Right atrium auricular region (tissue), 2 donors: ENCODE measurements at regions not wholly inside any gene's neighbourhood (a gene's known extent, or its start where the extent isn't known, plus 50 kb on each side); places are given as distances from the start of the nearest gene placed in this dataset.

Experiments
- DNase-seq: peaks from one replicate; pipeline ENCODE4 v3.0.0-alpha.2; 2019; ENCODE audit warnings: low spot score
- H3K27ac ChIP-seq, 2 donors: fragments of 200-600 bp; sonication (generic); 1 replicate in 1 of 2; 2 replicates in 1 of 2; pipeline ENCODE4 v1.5.1; 2016 to 2019
- H3K27me3 ChIP-seq, 2 donors: fragments of 200-600 bp; sonication (generic); one replicate each; pipeline versions ENCODE4 v1.5.1 to v1.6.0; 2017 to 2019
- H3K36me3 ChIP-seq: fragments of 200-600 bp; sonication (generic); one replicate; pipeline ENCODE4 v1.5.1; 2016
- H3K4me1 ChIP-seq, 2 donors: fragments of 200-600 bp; sonication (generic); one replicate each; pipeline versions ENCODE4 v1.5.1 to v1.6.0; 2017 to 2019
- H3K4me3 ChIP-seq, 2 donors: fragments of 200-600 bp; sonication (generic); 1 replicate in 1 of 2; 2 replicates in 1 of 2; pipeline ENCODE4 v1.5.1; 2017 to 2019; ENCODE audit warnings: mild to moderate bottlenecking in 1 of 2, moderate library complexity in 1 of 2
- H3K9me3 ChIP-seq, 2 donors: fragments of 200-600 bp; sonication (generic); one replicate each; pipeline ENCODE4 v1.5.1; 2019
- CTCF ChIP-seq, 2 donors: fragments of 200-600 bp; sonication (generic); IDR thresholded peaks; one replicate each; pipeline ENCODE4 v1.5.1; 2019; ENCODE audit warnings: antibody characterized with exemption in 2 of 2

GRCh38 chr7:81236560-81236959 is 317.7 kb upstream of the SEMA3C start:
- no peak overlapping the region for H3K4me3 ChIP-seq
- H3K9me3 ChIP-seq, result no peaks in the 10 kb centered on the region
- no peaks in the 10 kb centered on the region for H3K36me3 ChIP-seq
- TF ChIP-seq CTCF (IDR thresholded peaks at IDR 0.05), result no peak
- H3K4me1 ChIP-seq, result no peaks in the 10 kb centered on the region
- DNase-seq, result no peak
- no peak overlapping the region for H3K27ac ChIP-seq
- no peaks in the 10 kb centered on the region for H3K27me3 ChIP-seq

GRCh38 chr7:81235997-81236396 is 317.1 kb upstream of the SEMA3C start:
- Histone ChIP-seq H3K27me3 (no peaks in the 10 kb centered on the region), H3K9me3 (no peaks in the 10 kb centered on the region), H3K27ac (no peak overlapping the region), H3K4me1 (no peaks in the 10 kb centered on the region), H3K36me3 (no peaks in the 10 kb centered on the region), H3K4me3 (no peak overlapping the region)
- DNase-seq, result no peak
- TF ChIP-seq CTCF (IDR thresholded peaks at IDR 0.05), result no peak

- TF ChIP-seq CTCF (IDR thresholded peaks at IDR 0.05), result no peak
- no peak overlapping the region for H3K4me3 ChIP-seq
- H3K27me3 ChIP-seq, result no peaks in the 10 kb centered on the region
- DNase-seq, result no peak
- H3K9me3 ChIP-seq, result no peaks in the 10 kb centered on the region
- no peaks in the 10 kb centered on the region for H3K4me1 ChIP-seq
- H3K36me3 ChIP-seq, result no peaks in the 10 kb centered on the region
- no peak overlapping the region for H3K27ac ChIP-seq
Measured at GRCh38 chr7:81234896-81235295, 316.0 kb upstream of the SEMA3C start.

- H3K27ac ChIP-seq, result no peak overlapping the region
- no peaks in the 10 kb centered on the region for H3K9me3 ChIP-seq
- no peak for TF ChIP-seq CTCF (IDR thresholded peaks at IDR 0.05)
- no peaks in the 10 kb centered on the region for H3K36me3 ChIP-seq
- DNase-seq, result no peak
- no peak overlapping the region for H3K4me3 ChIP-seq
- no peaks in the 10 kb centered on the region for H3K27me3 ChIP-seq
- no peaks in the 10 kb centered on the region for H3K4me1 ChIP-seq
Measured at GRCh38 chr7:81233208-81233940, 314.5 kb upstream of the SEMA3C start.

GRCh38 chr7:81232084-81232799 is 313.4 kb upstream of the SEMA3C start:
- no peaks in the 10 kb centered on the region for H3K4me1 ChIP-seq

More at GRCh38 chr7:81232084-81232799, 313.4 kb upstream of the SEMA3C start:
- Histone ChIP-seq H3K4me3 (no peak overlapping the region), H3K9me3 (no peaks in the 10 kb centered on the region), H3K27me3 (no peaks in the 10 kb centered on the region), H3K27ac (no peak overlapping the region), H3K36me3 (no peaks in the 10 kb centered on the region)
- no peak for TF ChIP-seq CTCF (IDR thresholded peaks at IDR 0.05)
- no peak for DNase-seq
